HG03565 (cell line): ENCODE measurements at regions not wholly inside any gene's neighbourhood (a gene's known extent, or its start where the extent isn't known, plus 50 kb on each side); places are given as distances from the start of the nearest gene placed in this dataset.

ENCODE experiments used
- ATAC-seq: cut with Tn5 transposase; IDR thresholded peaks from one replicate; pipeline ENCODE4 v1.9.1; 2021; ENCODE audit warnings: mild to moderate bottlenecking, moderate library complexity; ENCODE audit not compliant: unreplicated experiment

DNA sequence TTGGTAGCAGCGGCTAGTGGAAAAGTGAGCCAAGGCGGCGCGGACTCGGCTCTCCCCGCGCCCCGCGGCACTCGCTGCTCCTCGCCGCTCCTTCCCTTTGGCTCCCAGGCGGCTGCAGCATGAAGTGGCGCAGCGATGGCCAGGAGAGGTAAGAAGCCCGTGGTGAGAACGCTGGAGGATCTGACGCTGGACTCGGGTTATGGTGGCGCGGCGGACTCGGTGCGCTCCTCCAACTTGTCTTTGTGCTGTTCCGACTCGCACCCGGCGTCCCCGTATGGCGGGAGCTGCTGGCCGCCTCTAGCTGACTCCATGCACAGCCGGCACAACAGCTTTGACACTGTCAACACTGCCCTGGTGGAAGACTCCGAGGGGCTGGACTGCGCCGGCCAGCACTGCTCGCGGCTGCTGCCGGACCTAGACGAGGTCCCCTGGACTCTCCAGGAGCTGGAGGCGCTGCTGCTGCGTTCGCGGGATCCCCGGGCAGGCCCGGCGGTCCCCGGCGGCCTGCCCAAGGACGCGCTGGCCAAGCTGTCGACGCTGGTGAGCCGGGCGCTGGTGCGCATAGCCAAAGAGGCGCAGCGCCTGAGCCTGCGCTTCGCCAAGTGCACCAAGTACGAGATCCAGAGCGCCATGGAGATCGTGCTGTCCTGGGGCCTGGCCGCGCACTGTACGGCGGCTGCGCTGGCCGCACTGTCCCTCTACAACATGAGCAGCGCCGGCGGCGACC lies 225.6 kb upstream of the CRY1 start:
- ATAC-seq, result no peak

GRCh38 chr12:107319533-107320032 lies 226.2 kb upstream of the CRY1 start:
- ATAC-seq, result no peak

DNA sequence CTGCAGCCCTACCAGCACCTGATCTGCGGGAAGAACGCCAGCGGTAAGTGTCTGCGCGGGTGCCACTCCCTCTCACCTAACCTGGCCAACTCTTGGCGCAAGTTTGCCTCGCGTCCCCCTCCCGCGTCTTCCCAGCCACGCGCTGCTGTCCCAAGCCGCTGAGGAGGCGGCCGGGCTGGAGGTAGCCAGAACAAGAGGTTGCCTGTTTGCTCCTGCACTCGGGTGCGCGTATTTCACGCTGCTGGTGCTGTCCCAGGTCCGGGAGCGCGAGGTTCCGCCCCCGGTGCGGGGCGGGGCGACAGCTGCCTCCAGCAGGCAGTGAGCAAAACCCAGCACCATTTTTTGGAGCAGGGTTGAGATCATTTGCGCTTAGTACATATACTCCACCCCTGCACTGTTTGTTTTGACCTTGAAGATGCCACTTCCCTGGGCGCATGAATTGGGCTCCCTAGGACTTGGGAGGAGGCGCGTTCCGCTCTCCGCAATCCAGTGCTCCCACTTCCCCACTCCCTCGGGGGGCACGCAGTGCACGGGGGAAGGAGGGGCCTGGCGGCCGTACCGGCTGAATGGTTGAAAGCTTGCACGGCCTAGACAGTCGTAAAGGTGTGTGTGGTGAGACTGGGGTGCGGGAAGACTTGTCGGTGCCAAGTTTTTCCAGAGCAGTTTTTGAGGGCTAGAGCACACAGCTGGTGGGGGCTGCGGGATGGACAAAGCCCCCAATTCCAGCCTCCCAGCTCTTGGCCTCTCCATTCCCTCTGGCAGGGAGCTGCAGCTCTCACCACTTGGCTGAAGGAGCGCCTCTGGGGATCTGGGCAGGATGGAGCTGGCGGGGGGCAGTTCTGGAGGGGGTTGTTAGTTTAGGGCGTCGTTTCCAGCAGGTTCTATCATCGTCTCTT lies 226.9 kb upstream of the CRY1 start:
- no peak for ATAC-seq

DNA sequence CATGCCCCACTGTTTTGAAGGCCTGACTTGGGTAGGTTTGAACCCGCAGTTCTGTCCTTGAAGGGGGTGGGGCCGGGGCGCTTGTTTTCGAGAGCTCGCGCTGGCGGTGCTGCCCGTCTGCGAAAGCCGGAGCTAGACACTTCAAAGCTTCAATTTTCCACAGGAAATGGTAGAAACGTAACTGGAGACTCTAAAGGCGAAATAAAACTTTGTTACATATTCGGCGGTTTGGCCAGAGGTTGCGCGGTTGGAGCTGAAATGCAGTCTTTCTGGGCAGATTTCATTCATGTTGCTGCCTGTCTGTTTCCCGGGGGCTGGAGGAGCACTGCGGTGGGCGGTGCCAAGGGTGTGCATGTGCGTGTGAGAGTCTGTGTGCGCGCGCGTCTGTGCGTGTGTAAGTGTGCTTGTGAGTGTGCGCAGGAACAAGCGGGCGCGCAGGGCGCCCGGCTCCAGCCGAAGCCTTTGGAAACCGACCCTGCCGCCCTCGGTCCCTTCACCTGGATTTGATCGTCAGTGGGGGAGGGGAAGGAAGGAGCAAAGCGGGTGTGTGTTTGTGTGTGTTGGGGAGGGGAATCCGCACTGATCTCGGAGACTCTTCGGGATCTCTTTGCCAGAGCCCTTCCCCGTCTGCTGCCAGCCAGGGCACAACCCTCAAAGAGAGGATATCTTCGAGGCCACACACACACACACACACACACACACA lies 227.7 kb upstream of the CRY1 start:
- no peak for ATAC-seq

GRCh38 chr12:107322063-107322462 lies 228.7 kb upstream of the CRY1 start:
- no peak for ATAC-seq

GRCh38 chr12:107325075-107325608 lies 231.8 kb upstream of the CRY1 start:
- ATAC-seq, result no peak

DNA sequence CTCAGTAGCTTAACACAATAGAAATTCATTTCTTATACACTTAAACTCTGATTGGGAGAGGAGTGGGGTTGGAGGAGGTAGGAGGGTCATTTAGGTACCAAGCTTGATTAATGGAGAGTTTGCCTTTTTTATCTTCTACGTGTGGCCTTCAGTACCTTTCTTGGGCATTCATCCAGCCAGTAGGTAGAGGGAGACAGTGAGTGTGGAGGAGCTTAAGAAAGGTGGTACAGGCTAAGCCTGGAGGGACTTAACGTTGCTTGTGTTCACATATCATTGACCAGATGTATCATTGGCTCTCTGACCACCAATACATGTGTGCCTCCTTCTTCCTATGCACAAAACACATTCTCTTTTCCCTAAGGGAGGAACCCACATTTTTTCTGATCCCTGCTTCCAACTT lies 232.9 kb upstream of the CRY1 start:
- ATAC-seq, result no peak

- ATAC-seq, result no peak
Measured at GRCh38 chr12:107327651-107328182, 234.4 kb upstream of the CRY1 start.

DNA sequence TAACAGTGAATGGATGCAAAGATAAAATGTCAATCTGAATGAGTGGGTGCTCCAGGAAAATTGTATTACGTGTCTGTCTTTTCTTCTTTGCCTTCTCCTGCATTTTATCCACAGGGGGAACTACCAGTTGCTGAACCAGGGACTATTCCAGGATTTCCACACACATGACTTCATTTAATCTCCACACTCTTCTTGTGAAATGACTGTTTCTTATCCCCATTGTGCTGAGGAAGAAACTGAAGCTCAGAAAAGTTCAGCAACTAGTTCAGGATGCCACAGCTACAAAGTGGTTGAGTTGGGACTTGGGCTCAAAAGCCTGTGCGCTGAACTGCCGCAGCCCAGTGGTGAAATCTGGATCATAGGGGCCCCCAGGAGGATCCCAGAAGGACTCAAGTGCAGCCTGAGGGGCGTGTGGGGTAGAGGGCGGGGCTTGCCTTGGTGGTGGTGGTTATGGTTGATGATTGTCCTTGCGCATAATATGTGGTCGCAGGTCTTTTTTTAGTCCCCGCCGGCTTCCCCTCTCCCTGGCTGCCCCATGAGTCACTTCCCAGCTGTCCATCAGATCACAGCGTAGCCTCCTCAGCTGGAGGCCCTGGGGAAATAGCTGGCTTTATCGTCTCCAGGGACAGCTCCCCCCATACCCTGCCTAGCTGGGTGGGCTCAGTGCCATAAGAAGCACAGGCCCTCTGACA lies 235.2 kb upstream of the CRY1 start:
- no peak for ATAC-seq

DNA sequence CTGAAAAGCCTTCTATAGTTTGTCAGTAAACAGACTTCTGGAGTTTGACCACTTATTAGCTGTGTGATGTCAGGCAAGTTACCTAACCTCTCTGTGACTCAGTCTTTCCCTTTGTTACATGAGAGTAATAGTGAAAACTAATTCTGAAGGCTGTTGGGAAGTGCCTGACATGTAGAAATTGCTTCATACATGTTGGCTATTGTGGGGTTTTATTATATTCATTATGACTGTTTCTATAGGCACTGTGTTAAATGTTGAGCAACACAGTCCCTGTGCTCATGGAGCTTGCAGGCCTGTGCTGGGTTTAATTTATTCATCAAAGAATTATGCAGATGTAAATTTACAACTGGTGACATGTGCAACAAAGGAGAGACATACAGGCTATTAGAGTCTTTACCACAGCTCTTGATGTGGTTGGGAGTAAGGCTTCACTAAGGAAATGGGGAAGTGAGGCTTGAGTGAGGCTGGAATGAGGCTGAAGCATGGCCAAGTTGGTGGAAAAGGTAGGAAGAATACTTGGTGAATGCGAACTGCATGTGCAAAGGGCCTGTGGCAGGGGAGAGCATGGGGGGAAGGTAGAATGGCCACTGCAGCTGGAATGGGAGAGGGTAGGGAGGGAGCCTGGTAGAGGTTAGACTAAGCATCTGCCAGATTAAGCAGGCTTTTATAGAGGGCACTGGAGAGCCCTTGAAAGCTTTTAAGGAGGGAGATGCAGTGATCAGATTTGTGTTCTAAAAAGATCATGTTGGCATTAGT lies 236.4 kb upstream of the CRY1 start:
- no peak for ATAC-seq

GRCh38 chr12:107330831-107331431 lies 237.6 kb upstream of the CRY1 start:
- ATAC-seq, result no peak

DNA sequence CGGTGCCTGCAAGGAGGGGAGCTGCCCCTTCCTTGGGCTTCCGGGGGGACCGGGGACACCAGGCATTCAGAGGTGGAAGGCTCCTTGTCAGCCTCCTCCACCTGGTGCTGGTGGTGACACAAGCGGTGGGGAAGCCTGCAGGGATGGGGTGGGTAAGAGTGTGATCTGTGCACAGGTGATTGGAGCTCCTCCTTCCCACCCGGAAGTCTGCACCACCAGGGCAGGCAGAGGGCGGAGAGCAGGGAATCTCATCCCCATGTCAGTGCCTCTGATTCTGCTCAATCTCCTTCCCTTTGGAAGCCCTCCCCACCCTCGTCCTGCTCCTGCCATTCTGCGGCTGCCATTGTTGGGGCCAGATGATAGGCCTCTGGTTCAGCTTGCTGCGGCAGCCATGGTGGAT lies 238.1 kb upstream of the CRY1 start:
- ATAC-seq, result no peak

DNA sequence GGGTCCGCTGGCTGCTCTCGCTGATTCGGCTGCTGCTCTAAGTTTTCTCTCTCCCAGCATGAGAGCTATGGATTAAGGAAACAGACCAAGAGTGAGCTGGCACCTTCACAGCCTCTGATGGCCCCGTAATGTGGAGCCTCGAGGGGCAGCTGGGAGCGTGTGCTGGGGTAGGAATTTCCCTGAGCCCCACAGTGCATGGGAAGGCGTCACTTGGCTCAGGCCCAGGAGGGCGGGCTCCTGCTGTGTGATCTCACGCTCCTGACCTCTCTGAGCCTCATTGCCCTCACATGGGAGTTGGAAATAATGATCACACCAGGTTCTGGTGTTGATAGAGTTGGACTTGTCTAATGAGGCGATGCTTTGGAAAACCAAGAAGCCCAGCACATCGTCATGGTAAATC lies 238.6 kb upstream of the CRY1 start:
- ATAC-seq, result no peak

DNA sequence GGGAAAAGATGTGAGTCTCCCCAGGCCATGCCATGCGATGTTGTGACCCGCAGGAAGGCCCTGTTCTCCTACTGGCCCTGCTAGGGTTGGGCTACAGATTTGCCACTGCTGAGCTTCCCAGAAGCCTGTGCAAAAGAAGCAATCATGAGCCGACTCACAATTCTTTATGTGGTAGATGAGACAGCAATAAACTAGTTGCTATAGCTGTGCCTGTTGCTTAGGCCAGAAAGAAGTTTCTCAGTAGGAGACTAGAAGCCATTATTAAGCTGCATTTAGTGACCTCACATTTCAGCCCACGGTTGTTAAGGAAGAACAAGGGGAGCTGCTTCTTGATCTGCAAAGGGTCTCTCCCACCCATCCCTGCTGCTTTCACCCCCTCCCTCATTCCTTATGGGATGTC lies 239.4 kb upstream of the CRY1 start:
- ATAC-seq, result no peak

- no peak for ATAC-seq
Measured at GRCh38 chr12:107335802-107336570, 242.6 kb upstream of the CRY1 start.

- ATAC-seq, result no peak
Measured at GRCh38 chr12:107336695-107337094, 243.3 kb upstream of the CRY1 start.

DNA sequence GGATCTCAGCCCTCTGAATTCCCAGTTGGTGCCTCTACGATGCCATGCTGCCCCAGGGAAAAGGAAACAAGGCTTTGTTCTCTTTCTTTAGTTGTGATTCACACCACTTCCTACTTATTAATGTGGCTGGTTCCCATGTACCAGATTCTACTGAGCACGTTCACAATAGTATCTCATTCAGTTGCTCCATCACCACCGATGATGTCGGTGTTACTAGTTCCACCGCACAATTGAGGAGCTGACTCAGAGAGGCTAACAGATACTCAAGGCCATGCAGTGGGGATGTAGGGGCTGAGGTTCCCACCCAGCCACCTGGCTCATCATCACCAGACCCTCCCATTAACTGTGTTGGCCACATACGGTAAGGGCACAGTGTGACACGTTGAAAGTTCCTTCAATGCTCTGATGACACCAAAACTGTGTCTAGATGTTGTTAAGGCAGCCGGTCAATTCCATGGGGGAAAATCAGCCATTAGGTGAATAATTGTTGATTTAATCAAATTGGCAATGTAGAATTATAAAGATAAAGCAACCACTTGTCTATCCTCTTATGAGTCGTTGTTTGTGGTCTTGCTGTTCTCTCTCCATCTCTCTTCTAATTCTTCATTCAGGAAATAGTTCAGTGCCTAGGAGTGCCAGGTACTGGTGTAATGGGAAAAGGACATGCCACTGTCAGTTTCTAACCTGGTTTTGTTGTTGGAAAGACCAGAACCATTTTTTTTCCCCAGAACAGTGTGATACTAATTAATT lies 244.2 kb upstream of the CRY1 start:
- ATAC-seq, result no peak

- ATAC-seq, result no peak
Measured at GRCh38 chr12:107339487-107339886, 246.1 kb upstream of the CRY1 start.
